GM12878 (cell line): ENCODE measurements at regions not wholly inside any gene's neighbourhood (a gene's known extent, or its start where the extent isn't known, plus 50 kb on each side); places are given as distances from the start of the nearest gene placed in this dataset.

Experiments
- ATAC-seq: fragments of 200-7000 bp; cut with Tn5 transposase; 3 replicates; pipeline ENCODE4 v1.9.1; 2020; ENCODE audit warnings: mild to moderate bottlenecking, moderate library complexity
- BruUV-seq: library from RNA; stranded (reverse); fragments of 400-500 nt; replicated peaks from 2 replicates; lab custom pipeline; 2021; lab: Mats Ljungman, UMichigan
- CTCF ChIA-PET: fragments of 300-600 bp; sonication (Branson Sonifier 250); formaldehyde crosslinking; extraction: SDS; loops from one replicate; lab custom pipeline; 2021; ENCODE audit warnings: inconsistent platforms; lab: Yijun Ruan, JAX
- POLR2A ChIA-PET: fragments of 350-600 bp; formaldehyde crosslinking; extraction: SDS; loops from one replicate; lab custom pipeline; 2021; ENCODE audit warnings: inconsistent platforms; lab: Charles Lee
- RAD21 ChIA-PET: fragments of 300-600 bp; sonication (Branson Sonifier 250); formaldehyde crosslinking; loops from one replicate; lab custom pipeline; 2023; ENCODE audit warnings: antibody characterized with exemption; ENCODE audit not compliant: unreplicated experiment; lab: Charles Lee
- SMC1A ChIA-PET: fragments of 300-600 bp; sonication (Branson Sonifier 250); formaldehyde crosslinking; loops from one replicate; lab custom pipeline; 2023; ENCODE audit not compliant: unreplicated experiment, uncharacterized antibody; lab: Charles Lee
- DNase-seq: peaks from one replicate; pipeline ENCODE4 v3.0.0-alpha.2; 2011; ENCODE audit warnings: low read depth, low spot score
- FAIRE-seq: peaks from 3 replicates; lab custom pipeline; 2011; peaks lifted over from hg19 to GRCh38; lab: Jason Lieb, UNC
- H2AFZ ChIP-seq: 2 replicates; pipeline ENCODE4 v1.6.0; 2011; ENCODE audit warnings: low read depth, low read length, control low read depth; ENCODE audit not compliant: control insufficient read depth
- H3K27ac ChIP-seq: 2 replicates; pipeline ENCODE4 v1.5.1; 2011; ENCODE audit warnings: control low read depth; ENCODE audit not compliant: control insufficient read depth, insufficient read depth
- H3K27me3 ChIP-seq, 2 experiments: replicated peaks in 1 of 2; 2 replicates each; pipeline versions ENCODE4 v1.6.0 to v1.6.1; 2011; ENCODE audit warnings: low read length in 1 of 2; ENCODE audit not compliant: control insufficient read depth in 2 of 2, insufficient read depth in 2 of 2
- H3K36me3 ChIP-seq, 2 experiments: 2 replicates each; pipeline ENCODE4 v1.5.1; 2011; ENCODE audit warnings: low read length in 1 of 2; ENCODE audit not compliant: control insufficient read depth in 2 of 2, insufficient read depth in 2 of 2
- H3K4me1 ChIP-seq: 2 replicates; pipeline ENCODE4 v1.6.1; 2011; ENCODE audit warnings: mild to moderate bottlenecking, low read length, moderate library complexity, mixed read lengths; ENCODE audit not compliant: control insufficient read depth, insufficient read depth
- H3K4me2 ChIP-seq: 2 replicates; pipeline ENCODE4 v1.6.0; 2011; ENCODE audit warnings: control low read depth; ENCODE audit not compliant: control insufficient read depth, insufficient read depth
- H3K4me3 ChIP-seq: fragments of 200-600 bp; sonication (generic); 2 replicates; pipeline ENCODE4 v1.5.1; 2016
- H3K79me2 ChIP-seq: 2 replicates; pipeline ENCODE4 v1.6.0; 2011; ENCODE audit warnings: low read length; ENCODE audit not compliant: control insufficient read depth, insufficient read depth
- H3K9ac ChIP-seq: 2 replicates; pipeline ENCODE4 v1.8.0; 2011; ENCODE audit warnings: low read length, control low read depth, mixed read lengths; ENCODE audit not compliant: control insufficient read depth, insufficient read depth
- H3K9me3 ChIP-seq: replicated peaks from 3 replicates; pipeline ENCODE4 v1.5.1; 2011; ENCODE audit warnings: mild to moderate bottlenecking, low read length; ENCODE audit not compliant: control insufficient read depth, insufficient read depth
- H4K20me1 ChIP-seq: 2 replicates; pipeline ENCODE4 v1.6.0; 2011; ENCODE audit not compliant: control insufficient read depth, insufficient read depth
- BRCA1 ChIP-seq: IDR thresholded peaks from 2 replicates; pipeline ENCODE4 v1.6.1; 2011; ENCODE audit warnings: low read depth, low read length, improper control_type of control experiment
- CBX3 ChIP-seq: fragments of 200-600 bp; sonication (generic); IDR thresholded peaks from 2 replicates; pipeline ENCODE4 v1.6.1; 2016; ENCODE audit warnings: low read depth, borderline replicate concordance
- EED ChIP-seq: sonication (generic); IDR thresholded peaks from 2 replicates; pipeline ENCODE4 v1.6.1; 2016; ENCODE audit warnings: antibody characterized with exemption, low read depth
- EGR1 ChIP-seq, 2 experiments: IDR thresholded peaks; 1 replicate in 1 of 2; 2 replicates in 1 of 2; pipeline ENCODE4 v1.6.1; 2011 to 2012; ENCODE audit warnings: low read depth in 2 of 2, low read length in 2 of 2, borderline replicate concordance in 1 of 2, mild to moderate bottlenecking in 1 of 2, moderate library complexity in 1 of 2
- FOS ChIP-seq: IDR thresholded peaks from 3 replicates; pipeline ENCODE4 v1.6.1; 2011; ENCODE audit warnings: borderline replicate concordance; ENCODE audit not compliant: insufficient read length; ENCODE audit errors: extremely low read depth
- GABPA ChIP-seq: IDR thresholded peaks from 2 replicates; pipeline ENCODE4 v1.6.1; 2014; ENCODE audit warnings: antibody characterized with exemption, low read depth, mild to moderate bottlenecking, inconsistent platforms
- GATAD2B ChIP-seq: fragments of 450-650 bp; conservative IDR thresholded peaks from 2 replicates; pipeline ENCODE4 v1.6.1; 2017; ENCODE audit warnings: low read depth, mild to moderate bottlenecking, moderate library complexity
- MTA2 ChIP-seq: fragments of 450-650 bp; IDR thresholded peaks from 2 replicates; pipeline ENCODE4 v1.6.1; 2016; ENCODE audit warnings: low read depth, mild to moderate bottlenecking, moderate library complexity
- MYC ChIP-seq: IDR thresholded peaks from 2 replicates; pipeline ENCODE4 v1.6.1; 2011; ENCODE audit warnings: mild to moderate bottlenecking, low read length, moderate library complexity, inconsistent platforms; ENCODE audit not compliant: insufficient read depth, insufficient replicate concordance, insufficient read length, severe bottlenecking
- NFIC ChIP-seq: IDR thresholded peaks from 2 replicates; pipeline ENCODE4 v1.6.1; 2012; ENCODE audit warnings: low read depth, mild to moderate bottlenecking, inconsistent platforms, low read length, moderate library complexity
- NFYA ChIP-seq: IDR thresholded peaks from 2 replicates; pipeline ENCODE4 v1.6.1; 2011; ENCODE audit warnings: low read depth, mild to moderate bottlenecking, low read length, improper control_type of control experiment, borderline replicate concordance
- RELA ChIP-seq: fragments of 450-650 bp; IDR thresholded peaks from 2 replicates; pipeline ENCODE4 v1.8.0; 2014; ENCODE audit warnings: borderline replicate concordance; ENCODE audit not compliant: partially characterized antibody
- RUNX3 ChIP-seq: IDR thresholded peaks from 2 replicates; pipeline ENCODE4 v1.6.1; 2012; ENCODE audit warnings: low read length, inconsistent platforms
- SP1 ChIP-seq: IDR thresholded peaks from one replicate; pipeline ENCODE4 v1.6.1; 2011; ENCODE audit warnings: low read depth, low read length
- TCF12 ChIP-seq: IDR thresholded peaks from 2 replicates; pipeline ENCODE4 v1.6.1; 2011; ENCODE audit warnings: low read depth, mild to moderate bottlenecking, low read length
- TCF7 ChIP-seq: IDR thresholded peaks from 2 replicates; pipeline ENCODE4 v1.6.1; 2014; ENCODE audit warnings: antibody characterized with exemption, borderline replicate concordance
- WRNIP1 ChIP-seq: IDR thresholded peaks from 2 replicates; pipeline ENCODE4 v1.6.1; 2011; ENCODE audit warnings: low read depth, low read length, improper control_type of control experiment, borderline replicate concordance
- ZNF24 ChIP-seq: fragments of 450-650 bp; IDR thresholded peaks from 2 replicates; pipeline ENCODE4 v1.6.1; 2017; ENCODE audit warnings: antibody characterized with exemption, mild to moderate bottlenecking
- ZNF622 ChIP-seq: fragments of 450-650 bp; IDR thresholded peaks from 2 replicates; pipeline ENCODE4 v1.6.1; 2017; ENCODE audit warnings: mild to moderate bottlenecking, inconsistent platforms
- WGBS: methylation state at CpG from one replicate; pipeline ENCODE4 v1.1.6; 2016; ENCODE audit warnings: low lambda C conversion rate; ENCODE audit not compliant: insufficient replicate concordance, insufficient coverage; ENCODE audit errors: missing lambda C conversion rate; 5-methylcytosine and 5-hydroxymethylcytosine counted together
- in situ Hi-C: fragments of 300-500 bp; cut with MboI; formaldehyde crosslinking; loops from 9 replicates; pipeline ENCODE4 v1.14.3; 2018; ENCODE audit warnings: mixed read lengths
- intact Hi-C: fragments of 100-400 bp; cut with micrococcal nuclease; formaldehyde crosslinking; loops from one replicate; pipeline ENCODE4 v1.14.2; 2022; ENCODE audit not compliant: unreplicated experiment
- TF ChIP-seq, protein P1 (sequence below): IDR thresholded peaks from 2 replicates; pipeline ENCODE4 v1.6.1; 2012; ENCODE audit warnings: low read depth, low read length, improper control_type of control experiment
- TF ChIP-seq, protein P2 (sequence below): IDR thresholded peaks from 2 replicates; pipeline ENCODE4 v1.6.1; 2011; ENCODE audit warnings: borderline replicate concordance, low read depth, mild to moderate bottlenecking, moderate library complexity, low read length; ENCODE audit not compliant: insufficient read depth, poor library complexity, severe bottlenecking
- TF ChIP-seq, protein P3 (sequence below): fragments of 150-350 bp; IDR thresholded peaks from 2 replicates; pipeline ENCODE4 v1.6.1; 2016; ENCODE audit warnings: low read depth, low read length

DNA sequence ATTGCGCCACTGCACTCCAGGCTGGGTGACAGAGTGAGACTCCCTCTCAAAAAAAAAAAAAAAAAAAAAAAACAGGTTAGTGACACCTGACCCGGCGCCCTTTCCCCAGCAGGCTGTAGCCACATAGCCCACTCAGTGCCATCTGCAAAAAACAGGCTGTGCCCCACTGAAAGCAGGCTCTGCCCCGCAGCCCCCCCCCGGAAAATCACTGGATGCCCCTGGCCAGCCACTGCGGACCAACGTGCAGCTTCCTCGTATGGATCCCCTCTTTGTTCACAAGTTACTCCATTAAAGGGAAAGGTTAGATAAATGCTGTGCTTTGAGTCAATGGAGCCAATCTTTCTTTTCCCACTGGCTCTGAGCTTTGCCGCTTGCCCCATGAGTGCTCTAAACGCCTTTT is 660.3 kb downstream of the TBC1D22A start (continued):
- TF ChIP-seq FOS (no peak), ZNF622 (no peak), MTA2 (no peak), ZNF24 (no peak)
- TF ChIP-seq, protein P1, sequence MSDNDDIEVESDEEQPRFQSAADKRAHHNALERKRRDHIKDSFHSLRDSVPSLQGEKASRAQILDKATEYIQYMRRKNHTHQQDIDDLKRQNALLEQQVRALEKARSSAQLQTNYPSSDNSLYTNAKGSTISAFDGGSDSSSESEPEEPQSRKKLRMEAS = no peak
- TF ChIP-seq, all 136 proteins: peak for 0

DNA sequence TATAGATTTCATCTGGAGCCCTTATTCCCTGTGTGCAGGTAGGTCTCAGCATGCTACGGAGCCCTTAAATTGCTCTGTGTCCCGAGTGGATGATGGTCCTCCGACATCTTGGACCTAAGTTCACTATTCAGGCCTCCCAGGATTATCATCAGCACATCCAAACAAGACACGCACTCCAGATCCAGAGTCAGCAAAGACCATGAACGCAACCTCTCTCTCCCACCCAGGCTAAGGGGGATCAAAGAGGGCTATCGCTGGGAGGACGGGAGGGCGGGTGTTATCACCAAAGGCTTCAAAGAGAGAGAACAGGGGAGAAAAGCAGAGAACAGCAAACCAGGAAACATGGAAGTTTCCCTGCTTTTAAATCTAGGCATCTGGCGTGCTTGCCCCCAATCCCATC is 659.4 kb downstream of the TBC1D22A start:
- no peaks in the 10 kb centered on the region for H3K27me3 ChIP-seq
- no peak overlapping the region for H3K27ac ChIP-seq
- DNase-seq (no peak), FAIRE-seq (no peak), ATAC-seq (no peak)
- no peak overlapping the region for H3K4me3 ChIP-seq
- BruUV-seq = no TSS peak
- ChIA-PET RAD21 (no interaction called here), POLR2A (no interaction called here), CTCF (no interaction called here), SMC1A (no interaction called here)
- 24% methylated on average over 9 of the region's 9 CpGs for WGBS
- no peak overlapping the region for H3K9ac ChIP-seq
- intact Hi-C loops (no loop called here), in situ Hi-C loops (no loop called here)
- H3K9me3 ChIP-seq = no peaks in the 10 kb centered on the region; the same call in 2 of the 3 replicates
- no peaks in the 10 kb centered on the region for H3K79me2 ChIP-seq
- H2AFZ ChIP-seq = no peak overlapping the region
- no peaks in the 10 kb centered on the region for H3K36me3 ChIP-seq
- no peaks in the 10 kb centered on the region for H3K4me1 ChIP-seq
- H3K4me2 ChIP-seq = no peak overlapping the region
- no peaks in the 10 kb centered on the region for H4K20me1 ChIP-seq
- TF ChIP-seq NFYA = no peak
- TF ChIP-seq BRCA1 = no peak
- no peak for TF ChIP-seq RELA
- TF ChIP-seq RUNX3 = no peak
- no peak for TF ChIP-seq NFIC
- TF ChIP-seq GABPA = no peak
- TF ChIP-seq EGR1 (IDR thresholded peaks at IDR 0.05; ENCODE audit: borderline replicate concordance in 1 of 2, low read depth in 2 of 2, low read length in 2 of 2) = no peak
- no peak for TF ChIP-seq CBX3
- no peak for TF ChIP-seq TCF12
- no peak for TF ChIP-seq MYC
- TF ChIP-seq TCF7 = no peak
- TF ChIP-seq GATAD2B = no peak
- TF ChIP-seq, protein P2, sequence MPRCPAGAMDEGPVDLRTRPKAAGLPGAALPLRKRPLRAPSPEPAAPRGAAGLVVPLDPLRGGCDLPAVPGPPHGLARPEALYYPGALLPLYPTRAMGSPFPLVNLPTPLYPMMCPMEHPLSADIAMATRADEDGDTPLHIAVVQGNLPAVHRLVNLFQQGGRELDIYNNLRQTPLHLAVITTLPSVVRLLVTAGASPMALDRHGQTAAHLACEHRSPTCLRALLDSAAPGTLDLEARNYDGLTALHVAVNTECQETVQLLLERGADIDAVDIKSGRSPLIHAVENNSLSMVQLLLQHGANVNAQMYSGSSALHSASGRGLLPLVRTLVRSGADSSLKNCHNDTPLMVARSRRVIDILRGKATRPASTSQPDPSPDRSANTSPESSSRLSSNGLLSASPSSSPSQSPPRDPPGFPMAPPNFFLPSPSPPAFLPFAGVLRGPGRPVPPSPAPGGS = no peak
- no peak for TF ChIP-seq WRNIP1
- TF ChIP-seq, protein P3, sequence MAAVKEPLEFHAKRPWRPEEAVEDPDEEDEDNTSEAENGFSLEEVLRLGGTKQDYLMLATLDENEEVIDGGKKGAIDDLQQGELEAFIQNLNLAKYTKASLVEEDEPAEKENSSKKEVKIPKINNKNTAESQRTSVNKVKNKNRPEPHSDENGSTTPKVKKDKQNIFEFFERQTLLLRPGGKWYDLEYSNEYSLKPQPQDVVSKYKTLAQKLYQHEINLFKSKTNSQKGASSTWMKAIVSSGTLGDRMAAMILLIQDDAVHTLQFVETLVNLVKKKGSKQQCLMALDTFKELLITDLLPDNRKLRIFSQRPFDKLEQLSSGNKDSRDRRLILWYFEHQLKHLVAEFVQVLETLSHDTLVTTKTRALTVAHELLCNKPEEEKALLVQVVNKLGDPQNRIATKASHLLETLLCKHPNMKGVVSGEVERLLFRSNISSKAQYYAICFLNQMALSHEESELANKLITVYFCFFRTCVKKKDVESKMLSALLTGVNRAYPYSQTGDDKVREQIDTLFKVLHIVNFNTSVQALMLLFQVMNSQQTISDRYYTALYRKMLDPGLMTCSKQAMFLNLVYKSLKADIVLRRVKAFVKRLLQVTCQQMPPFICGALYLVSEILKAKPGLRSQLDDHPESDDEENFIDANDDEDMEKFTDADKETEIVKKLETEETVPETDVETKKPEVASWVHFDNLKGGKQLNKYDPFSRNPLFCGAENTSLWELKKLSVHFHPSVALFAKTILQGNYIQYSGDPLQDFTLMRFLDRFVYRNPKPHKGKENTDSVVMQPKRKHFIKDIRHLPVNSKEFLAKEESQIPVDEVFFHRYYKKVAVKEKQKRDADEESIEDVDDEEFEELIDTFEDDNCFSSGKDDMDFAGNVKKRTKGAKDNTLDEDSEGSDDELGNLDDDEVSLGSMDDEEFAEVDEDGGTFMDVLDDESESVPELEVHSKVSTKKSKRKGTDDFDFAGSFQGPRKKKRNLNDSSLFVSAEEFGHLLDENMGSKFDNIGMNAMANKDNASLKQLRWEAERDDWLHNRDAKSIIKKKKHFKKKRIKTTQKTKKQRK = no peak
- no peak for TF ChIP-seq EED
- no peak for TF ChIP-seq SP1
